ENCODE measurements at regions not wholly inside any gene's neighbourhood (a gene's known extent, or its start where the extent isn't known, plus 50 kb on each side); places are given as distances from the start of the nearest gene placed in this dataset.

GRCh38 chr14:25150934-25151790, 101.2 kb upstream of the STXBP6 start:
- DNase-seq, result no peak

- DNase-seq, result no peak
Measured at GRCh38 chr14:25150401-25150800, 100.5 kb upstream of the STXBP6 start.

- no peak for DNase-seq
Measured at GRCh38 chr14:25140411-25140810, 90.5 kb upstream of the STXBP6 start.

- no peak for DNase-seq
Measured at GRCh38 chr14:25136811-25137210, 86.9 kb upstream of the STXBP6 start.

- DNase-seq, result no peak
Measured at GRCh38 chr14:25134184-25134583, 84.2 kb upstream of the STXBP6 start.

- DNase-seq, result peak in 43 of 51 donors; percentile 2 to 74 (median 41)
Measured at GRCh38 chr14:25132732-25133422, 82.9 kb upstream of the STXBP6 start.

GRCh38 chr14:25132094-25132493, 82.1 kb upstream of the STXBP6 start:
- DNase-seq, result no peak

GRCh38 chr14:25122843-25123242, 72.9 kb upstream of the STXBP6 start:
- no peak for DNase-seq

GRCh38 chr14:25122211-25122610, 72.3 kb upstream of the STXBP6 start:
- DNase-seq, result no peak

GRCh38 chr14:25121337-25122129, 71.6 kb upstream of the STXBP6 start:
- no peak for DNase-seq

GRCh38 chr14:25120261-25120660, 70.3 kb upstream of the STXBP6 start:
- DNase-seq, result no peak

GRCh38 chr14:25118671-25119070, 68.7 kb upstream of the STXBP6 start:
- peak in 1 of 51 donors; percentile 10 for DNase-seq

GRCh38 chr14:25117342-25117741, 67.4 kb upstream of the STXBP6 start:
- DNase-seq, result no peak

GRCh38 chr14:25116607-25117006, 66.7 kb upstream of the STXBP6 start:
- DNase-seq, result no peak

- no peak for DNase-seq
Measured at GRCh38 chr14:25113394-25113793, 63.4 kb upstream of the STXBP6 start.

- peak in 5 of 51 donors; percentile 2 to 49 (median 5) for DNase-seq
Measured at GRCh38 chr14:25111061-25111601, 61.2 kb upstream of the STXBP6 start.

- no peak for DNase-seq
Measured at GRCh38 chr14:25110106-25110505, 60.2 kb upstream of the STXBP6 start.

- DNase-seq, result peak in 2 of 51 donors; percentile 4 to 25
Measured at GRCh38 chr14:25108959-25109358, 59.0 kb upstream of the STXBP6 start.

GRCh38 chr14:25108291-25108690, 58.3 kb upstream of the STXBP6 start:
- no peak for DNase-seq

GRCh38 chr14:25103820-25104219, 53.9 kb upstream of the STXBP6 start:
- no peak for DNase-seq

- DNase-seq, result no peak
Measured at GRCh38 chr14:25103271-25103670, 53.3 kb upstream of the STXBP6 start.

- no peak for DNase-seq
Measured at GRCh38 chr14:25102788-25103187, 52.8 kb upstream of the STXBP6 start.
